ENCODE measurements at regions not wholly inside any gene's neighbourhood (a gene's known extent, or its start where the extent isn't known, plus 50 kb on each side); places are given as distances from the start of the nearest gene placed in this dataset.

DNA sequence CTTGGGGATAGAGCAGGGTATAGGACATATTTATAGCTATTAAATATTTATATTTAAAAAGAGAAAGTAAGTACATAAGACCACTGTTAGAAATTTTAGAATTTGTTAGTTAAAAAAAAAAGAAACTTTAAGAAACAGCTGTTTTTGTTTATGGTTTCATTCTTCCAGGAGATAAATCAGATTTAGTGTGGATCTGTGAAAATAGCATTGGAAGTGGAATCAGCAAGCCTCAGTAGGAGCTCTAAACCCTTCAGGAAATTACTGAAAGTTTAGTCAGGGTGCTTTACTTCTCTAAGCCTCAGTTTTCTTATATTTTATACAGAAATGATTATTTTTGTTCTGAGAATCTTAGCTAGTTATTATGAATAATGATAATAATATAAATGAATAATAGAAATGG lies 316.0 kb upstream of the NOVA1 start:
- H3K4me3 ChIP-seq (replicated peaks in 1 of 3): no peak overlapping the region
- DNase-seq: no peak
- TF ChIP-seq POLR2A (IDR thresholded peaks at IDR 0.05): no peak
- TF ChIP-seq, protein P1, sequence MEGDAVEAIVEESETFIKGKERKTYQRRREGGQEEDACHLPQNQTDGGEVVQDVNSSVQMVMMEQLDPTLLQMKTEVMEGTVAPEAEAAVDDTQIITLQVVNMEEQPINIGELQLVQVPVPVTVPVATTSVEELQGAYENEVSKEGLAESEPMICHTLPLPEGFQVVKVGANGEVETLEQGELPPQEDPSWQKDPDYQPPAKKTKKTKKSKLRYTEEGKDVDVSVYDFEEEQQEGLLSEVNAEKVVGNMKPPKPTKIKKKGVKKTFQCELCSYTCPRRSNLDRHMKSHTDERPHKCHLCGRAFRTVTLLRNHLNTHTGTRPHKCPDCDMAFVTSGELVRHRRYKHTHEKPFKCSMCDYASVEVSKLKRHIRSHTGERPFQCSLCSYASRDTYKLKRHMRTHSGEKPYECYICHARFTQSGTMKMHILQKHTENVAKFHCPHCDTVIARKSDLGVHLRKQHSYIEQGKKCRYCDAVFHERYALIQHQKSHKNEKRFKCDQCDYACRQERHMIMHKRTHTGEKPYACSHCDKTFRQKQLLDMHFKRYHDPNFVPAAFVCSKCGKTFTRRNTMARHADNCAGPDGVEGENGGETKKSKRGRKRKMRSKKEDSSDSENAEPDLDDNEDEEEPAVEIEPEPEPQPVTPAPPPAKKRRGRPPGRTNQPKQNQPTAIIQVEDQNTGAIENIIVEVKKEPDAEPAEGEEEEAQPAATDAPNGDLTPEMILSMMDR (IDR thresholded peaks at IDR 0.05): no peak
- intact Hi-C loops (cut with DNase I): no loop called here
- no peaks in the 10 kb centered on the region for H3K4me1 ChIP-seq
- no peaks in the 10 kb centered on the region for H3K36me3 ChIP-seq
- H3K27ac ChIP-seq: no peak overlapping the region
- H3K27me3 ChIP-seq: no peaks in the 10 kb centered on the region
- H3K9me3 ChIP-seq: no peaks in the 10 kb centered on the region

DNA sequence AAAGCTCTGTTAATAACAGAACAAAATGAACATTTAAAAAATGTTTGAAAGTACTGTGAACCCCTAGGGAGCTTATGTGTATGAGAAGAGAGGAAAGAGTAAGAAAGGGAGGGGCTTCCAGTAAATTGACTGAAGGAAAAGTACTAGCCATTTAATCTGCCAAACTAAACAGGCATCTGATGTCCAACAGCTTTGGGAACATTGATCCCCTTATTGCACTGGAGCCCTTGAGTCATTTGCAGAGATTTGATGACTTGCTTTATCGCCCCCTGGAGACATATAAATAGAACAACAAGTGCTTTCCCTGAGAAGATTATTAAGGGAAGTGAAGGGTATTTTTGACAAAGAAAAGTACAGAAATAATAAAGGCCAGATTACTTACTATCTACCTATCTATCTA lies 319.3 kb upstream of the NOVA1 start:
- no peaks in the 10 kb centered on the region for H3K9me3 ChIP-seq
- H3K27ac ChIP-seq: no peak overlapping the region
- intact Hi-C loops (cut with DNase I): no loop called here
- no peak for TF ChIP-seq POLR2A (IDR thresholded peaks at IDR 0.05)
- TF ChIP-seq, protein P1 (IDR thresholded peaks at IDR 0.05): peak in 4 of 6 experiments; percentile 35 to 40 (median 37)
- no peaks in the 10 kb centered on the region for H3K27me3 ChIP-seq
- whole genome bisulfite sequencing, 2 donors: 21 to 22% methylated on average over 1 of the region's 1 CpG
- no peaks in the 10 kb centered on the region for H3K4me1 ChIP-seq
- no peak overlapping the region for H3K4me3 ChIP-seq (replicated peaks in 1 of 3)
- no peaks in the 10 kb centered on the region for H3K36me3 ChIP-seq
- DNase-seq: no peak

DNA sequence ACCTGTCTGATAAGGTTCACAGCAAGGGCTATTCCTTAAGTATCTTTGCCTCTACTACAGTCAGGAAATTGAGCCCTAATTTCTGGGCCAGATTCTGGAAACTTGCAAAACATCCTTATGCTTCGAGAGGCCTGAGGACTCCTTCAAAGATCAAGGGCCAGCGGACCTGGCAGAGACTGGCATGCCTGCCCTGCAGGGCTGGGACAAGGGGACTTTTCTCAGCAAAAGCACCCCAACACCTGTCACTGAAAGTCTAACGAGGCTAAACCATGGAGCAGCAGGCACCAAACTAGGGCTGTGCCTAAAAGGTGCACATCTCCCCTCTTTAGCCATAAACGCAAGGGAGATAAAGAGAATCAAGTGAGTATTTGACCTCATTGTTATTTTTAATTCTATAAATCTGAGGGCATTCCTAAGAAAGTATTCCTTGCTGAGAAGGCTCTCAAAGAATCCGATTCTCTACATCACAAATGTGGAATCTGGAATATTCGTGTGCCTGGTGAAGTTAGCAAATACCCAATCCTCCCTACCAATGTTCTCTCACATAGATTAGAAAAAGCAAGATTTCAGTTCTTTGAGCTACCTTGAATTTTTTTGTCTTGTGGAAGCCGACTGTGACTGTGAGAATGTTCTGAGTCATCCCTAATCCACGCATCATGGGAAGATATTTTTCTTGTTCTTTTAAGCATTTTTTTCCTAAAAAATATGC lies 328.2 kb upstream of the NOVA1 start:
- Histone ChIP-seq H3K4me1 (no peaks in the 10 kb centered on the region), H3K4me3 (replicated peaks in 1 of 3) (no peak overlapping the region), H3K27me3 (no peaks in the 10 kb centered on the region), H3K9me3 (no peaks in the 10 kb centered on the region), H3K27ac (no peak overlapping the region), H3K36me3 (no peaks in the 10 kb centered on the region)
- peak; percentile 62 to 77 for DNase-seq
- TF ChIP-seq, protein P1 (IDR thresholded peaks at IDR 0.05): no peak
- TF ChIP-seq POLR2A (IDR thresholded peaks at IDR 0.05): no peak
- WGBS, 2 donors: 51 to 58% methylated on average over 8 of the region's 8 CpGs
- intact Hi-C loops (cut with DNase I): no loop called here

DNA sequence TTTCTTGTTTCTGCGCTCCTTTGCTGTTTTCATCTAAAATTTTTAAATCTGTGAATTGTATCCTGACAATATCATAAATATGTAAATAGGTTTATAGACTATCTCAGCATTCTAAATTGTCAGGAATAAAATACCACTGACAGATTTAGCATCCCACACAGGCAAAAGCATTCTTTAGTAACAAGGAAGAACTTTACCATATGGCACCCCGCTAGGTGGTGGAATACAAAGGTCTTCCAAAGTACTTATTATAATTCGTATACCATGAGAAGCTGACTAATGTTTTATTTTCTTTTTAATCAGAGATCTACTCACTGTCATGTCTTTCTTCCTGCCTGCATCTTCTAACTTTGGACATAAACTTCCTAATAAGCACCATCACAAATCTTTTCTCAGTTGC lies 328.8 kb upstream of the NOVA1 start:
- Histone ChIP-seq H3K27me3 (no peaks in the 10 kb centered on the region), H3K36me3 (no peaks in the 10 kb centered on the region), H3K4me1 (no peaks in the 10 kb centered on the region), H3K27ac (no peak overlapping the region), H3K9me3 (no peaks in the 10 kb centered on the region), H3K4me3 (replicated peaks in 1 of 3) (no peak overlapping the region)
- intact Hi-C loops (cut with DNase I): no loop called here
- no peak for DNase-seq
- TF ChIP-seq, protein P1 (IDR thresholded peaks at IDR 0.05): no peak
- 33 to 47% methylated on average over 3 of the region's 3 CpGs for WGBS, 2 donors

DNA sequence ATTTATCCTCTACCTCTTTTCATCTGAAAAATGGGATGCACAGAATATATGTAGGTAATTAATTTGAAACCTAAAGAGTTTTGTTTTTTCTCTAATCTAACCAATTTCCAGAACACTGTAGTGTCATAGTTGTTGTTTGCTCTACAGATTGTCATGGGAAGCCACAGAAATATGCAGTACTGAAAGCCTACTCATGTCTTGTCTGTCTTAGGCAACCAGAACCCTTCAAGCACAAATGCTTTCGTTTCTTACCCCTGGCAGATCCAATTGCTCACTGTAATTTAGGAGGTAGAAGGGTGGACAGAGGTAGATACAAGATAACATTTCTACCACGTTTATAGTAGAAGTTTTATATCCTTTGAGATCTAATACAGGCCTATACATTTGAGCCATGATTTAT lies 330.2 kb upstream of the NOVA1 start:
- Histone ChIP-seq H3K36me3 (no peaks in the 10 kb centered on the region), H3K4me1 (no peaks in the 10 kb centered on the region), H3K4me3 (replicated peaks in 1 of 3) (no peak overlapping the region), H3K9me3 (no peaks in the 10 kb centered on the region), H3K27me3 (no peaks in the 10 kb centered on the region), H3K27ac (no peak overlapping the region)
- 75 to 82% methylated on average over 2 of the region's 2 CpGs for WGBS, 2 donors
- TF ChIP-seq, protein P1 (IDR thresholded peaks at IDR 0.05): no peak
- TF ChIP-seq POLR2A (IDR thresholded peaks at IDR 0.05): no peak
- no peak for DNase-seq
- intact Hi-C loops (cut with DNase I): no loop called here

Measured in thyroid gland (tissue), 4 donors.